ENCODE measurements at regions not wholly inside any gene's neighbourhood (a gene's known extent, or its start where the extent isn't known, plus 50 kb on each side); places are given as distances from the start of the nearest gene placed in this dataset.

DNA sequence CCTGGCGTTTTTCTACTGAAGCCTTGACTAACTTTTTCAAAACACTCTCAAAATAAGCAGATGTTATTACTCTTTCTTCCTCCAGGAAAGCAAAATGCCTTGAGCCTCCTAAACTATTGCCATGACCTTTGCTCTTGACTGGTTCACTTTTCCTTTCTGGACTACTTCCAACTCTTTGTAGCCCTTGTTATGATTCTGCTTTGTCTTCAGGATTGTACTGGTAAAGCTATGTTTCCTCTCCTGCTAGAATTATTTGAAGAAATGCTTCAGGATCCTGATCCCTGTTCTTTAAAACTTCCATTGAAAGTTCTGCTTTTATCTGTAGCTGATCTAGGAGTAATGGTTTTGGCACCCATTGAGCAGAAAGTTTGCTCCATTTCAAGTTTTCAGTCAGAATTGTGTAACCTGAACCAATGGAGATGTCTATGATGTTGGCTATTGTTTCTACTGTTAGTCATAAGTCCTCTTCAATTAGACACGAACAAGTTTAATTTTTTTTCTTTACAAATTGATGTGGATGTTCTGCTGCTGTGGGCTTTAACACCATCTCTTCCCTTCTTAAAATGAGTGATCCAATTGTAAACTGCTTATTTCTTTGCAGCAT lies 1356.4 kb downstream of the EFNA5 start:
- Histone ChIP-seq H3K4me3 (no peak overlapping the region), H3K36me3 (no peaks in the 10 kb centered on the region), H3K27ac (no peak overlapping the region), H3K4me1 (ENCODE audit: low read depth) (no peaks in the 10 kb centered on the region), H3K9me3 (ENCODE audit: low read depth) (no peaks in the 10 kb centered on the region), H3K27me3 (no peaks in the 10 kb centered on the region)
- peak in 1 of 2 donors; percentile 31 for DNase-seq (ENCODE audit: low read depth in 1 of 2, low spot score in 1 of 2)
- TF ChIP-seq, protein P1, sequence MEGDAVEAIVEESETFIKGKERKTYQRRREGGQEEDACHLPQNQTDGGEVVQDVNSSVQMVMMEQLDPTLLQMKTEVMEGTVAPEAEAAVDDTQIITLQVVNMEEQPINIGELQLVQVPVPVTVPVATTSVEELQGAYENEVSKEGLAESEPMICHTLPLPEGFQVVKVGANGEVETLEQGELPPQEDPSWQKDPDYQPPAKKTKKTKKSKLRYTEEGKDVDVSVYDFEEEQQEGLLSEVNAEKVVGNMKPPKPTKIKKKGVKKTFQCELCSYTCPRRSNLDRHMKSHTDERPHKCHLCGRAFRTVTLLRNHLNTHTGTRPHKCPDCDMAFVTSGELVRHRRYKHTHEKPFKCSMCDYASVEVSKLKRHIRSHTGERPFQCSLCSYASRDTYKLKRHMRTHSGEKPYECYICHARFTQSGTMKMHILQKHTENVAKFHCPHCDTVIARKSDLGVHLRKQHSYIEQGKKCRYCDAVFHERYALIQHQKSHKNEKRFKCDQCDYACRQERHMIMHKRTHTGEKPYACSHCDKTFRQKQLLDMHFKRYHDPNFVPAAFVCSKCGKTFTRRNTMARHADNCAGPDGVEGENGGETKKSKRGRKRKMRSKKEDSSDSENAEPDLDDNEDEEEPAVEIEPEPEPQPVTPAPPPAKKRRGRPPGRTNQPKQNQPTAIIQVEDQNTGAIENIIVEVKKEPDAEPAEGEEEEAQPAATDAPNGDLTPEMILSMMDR (IDR thresholded peaks at IDR 0.05; ENCODE audit: low read depth, low read length) = no peak

DNA sequence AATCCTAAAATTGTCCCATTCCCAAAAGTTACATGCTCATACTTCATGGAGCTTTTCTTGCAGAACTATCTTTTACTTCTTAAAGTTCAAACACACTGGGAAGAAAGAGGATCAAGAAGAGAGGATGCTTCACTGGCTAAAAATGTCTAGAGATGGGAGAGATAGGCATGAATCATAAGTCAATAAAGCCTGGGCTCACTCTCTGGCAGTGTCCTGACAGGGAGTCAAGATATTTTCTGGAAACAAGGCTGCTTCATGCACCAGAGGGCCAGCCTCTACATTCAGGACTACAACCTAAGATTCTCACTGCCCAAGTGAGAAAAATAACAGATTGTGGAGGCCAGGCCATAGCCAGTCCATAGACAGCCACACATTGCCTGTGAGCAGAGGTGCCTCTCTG lies 1358.4 kb downstream of the EFNA5 start:
- H3K9me3 ChIP-seq (ENCODE audit: low read depth) = no peaks in the 10 kb centered on the region
- H3K36me3 ChIP-seq = no peaks in the 10 kb centered on the region
- H3K27me3 ChIP-seq = no peaks in the 10 kb centered on the region
- peak in 1 of 2 donors; percentile 5 for DNase-seq (ENCODE audit: low read depth in 1 of 2, low spot score in 1 of 2)
- H3K27ac ChIP-seq = no peak overlapping the region
- no peaks in the 10 kb centered on the region for H3K4me1 ChIP-seq (ENCODE audit: low read depth)
- no peak overlapping the region for H3K4me3 ChIP-seq
- TF ChIP-seq, protein P1 (IDR thresholded peaks at IDR 0.05; ENCODE audit: low read depth, low read length) = no peak

DNA sequence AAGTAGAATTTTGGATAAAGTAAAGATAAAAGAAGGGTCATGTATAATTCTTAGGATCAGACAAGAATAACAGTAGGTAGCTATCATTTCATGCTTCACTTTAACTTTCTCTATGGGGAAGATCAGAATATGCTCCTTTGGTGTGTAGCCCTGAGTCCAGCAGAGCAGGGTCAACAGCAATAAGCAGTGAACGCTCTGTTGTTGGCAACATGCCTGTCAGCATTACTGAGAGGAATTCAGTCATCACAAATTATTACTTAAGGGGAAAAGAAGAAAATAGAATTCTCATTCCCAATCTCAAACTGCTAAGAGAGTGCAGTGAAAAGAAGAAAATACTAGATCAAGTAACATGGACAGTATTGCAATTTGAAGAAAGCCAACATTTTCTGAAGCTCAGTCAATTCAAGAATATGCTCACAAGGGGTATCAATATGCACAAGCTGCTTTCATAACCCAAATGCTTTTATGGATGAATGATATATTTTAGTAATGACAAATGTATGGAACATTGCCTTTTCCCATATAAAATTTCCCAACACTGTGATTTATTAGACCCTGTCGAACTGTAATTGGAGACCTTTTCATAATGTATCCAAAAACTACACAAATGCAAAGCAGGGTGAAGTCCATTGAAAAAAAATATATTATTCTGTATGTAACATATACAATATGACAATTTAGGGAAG lies 1359.4 kb downstream of the EFNA5 start:
- Histone ChIP-seq H3K36me3 (no peaks in the 10 kb centered on the region), H3K9me3 (ENCODE audit: low read depth) (no peaks in the 10 kb centered on the region), H3K27me3 (no peaks in the 10 kb centered on the region), H3K27ac (no peak overlapping the region), H3K4me1 (ENCODE audit: low read depth) (no peaks in the 10 kb centered on the region), H3K4me3 (no peak overlapping the region)
- TF ChIP-seq, protein P1 (IDR thresholded peaks at IDR 0.05; ENCODE audit: low read depth, low read length) = no peak
- DNase-seq (ENCODE audit: low read depth in 1 of 2, low spot score in 1 of 2) = peak in 1 of 2 donors; percentile 21

DNA sequence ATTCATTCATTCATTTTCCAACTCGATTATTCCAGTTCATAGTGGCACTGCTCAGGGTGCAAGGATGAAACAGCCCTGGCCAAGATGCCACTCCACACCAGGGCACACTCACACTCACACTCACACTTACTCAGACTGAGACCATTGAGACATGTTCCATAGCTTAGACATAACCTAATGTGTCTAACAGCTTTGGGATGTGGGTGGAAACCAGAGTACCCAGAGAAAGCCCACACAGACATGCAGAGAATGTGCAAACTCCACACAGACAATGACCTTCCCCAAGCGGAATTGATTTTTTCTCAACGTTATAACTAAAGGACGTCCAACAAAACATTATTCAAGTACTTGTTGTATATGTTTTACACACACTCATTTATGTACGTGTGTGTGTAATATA lies 1363.5 kb downstream of the EFNA5 start:
- H3K27me3 ChIP-seq = no peaks in the 10 kb centered on the region
- H3K4me1 ChIP-seq (ENCODE audit: low read depth) = no peaks in the 10 kb centered on the region
- no peaks in the 10 kb centered on the region for H3K9me3 ChIP-seq (ENCODE audit: low read depth)
- DNase-seq (ENCODE audit: low read depth in 1 of 2, low spot score in 1 of 2) = no peak
- no peaks in the 10 kb centered on the region for H3K36me3 ChIP-seq
- H3K4me3 ChIP-seq = no peak overlapping the region
- H3K27ac ChIP-seq = no peak overlapping the region
- TF ChIP-seq, protein P1 (IDR thresholded peaks at IDR 0.05; ENCODE audit: low read depth, low read length) = no peak

DNA sequence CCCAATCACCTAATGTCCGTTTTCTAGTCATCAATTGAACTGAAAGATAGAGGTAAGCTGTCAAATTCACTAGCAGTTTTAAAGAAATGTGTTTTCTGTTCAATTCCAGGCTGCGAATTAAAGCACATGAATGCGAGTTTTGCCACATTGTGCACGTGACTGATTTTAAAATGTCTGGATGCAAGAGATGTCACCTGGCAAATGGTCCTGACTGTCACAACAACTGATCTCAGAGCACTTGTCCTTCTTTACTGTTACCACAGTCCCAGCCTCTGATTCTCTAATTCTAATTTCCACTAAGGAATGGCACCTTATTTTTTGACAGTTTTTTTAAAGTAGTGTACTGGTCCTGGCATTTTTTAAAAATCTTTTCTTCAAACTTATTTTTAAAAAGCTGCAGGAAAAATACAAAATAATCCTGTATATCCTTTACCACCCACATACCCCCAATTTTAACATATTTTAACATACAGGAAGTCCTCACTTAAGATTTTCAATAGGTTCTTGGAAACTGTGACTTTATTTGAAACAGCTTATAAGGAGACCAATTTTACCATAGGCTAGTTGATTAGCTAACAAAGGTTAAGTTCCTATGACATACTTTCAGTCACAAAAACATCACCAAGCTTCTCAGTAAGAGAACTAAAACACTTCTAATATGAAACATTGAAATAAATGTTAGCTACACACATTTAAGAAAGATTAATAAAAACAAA lies 1364.3 kb downstream of the EFNA5 start:
- Histone ChIP-seq H3K4me1 (ENCODE audit: low read depth) (no peaks in the 10 kb centered on the region), H3K36me3 (no peaks in the 10 kb centered on the region), H3K4me3 (no peak overlapping the region), H3K9me3 (ENCODE audit: low read depth) (no peaks in the 10 kb centered on the region), H3K27me3 (no peaks in the 10 kb centered on the region), H3K27ac (no peak overlapping the region)
- TF ChIP-seq, protein P1 (IDR thresholded peaks at IDR 0.05; ENCODE audit: low read depth, low read length) = no peak
- no peak for DNase-seq (ENCODE audit: low read depth in 1 of 2, low spot score in 1 of 2)
